Right lung (tissue), 2 donors: ENCODE measurements at regions not wholly inside any gene's neighbourhood (a gene's known extent, or its start where the extent isn't known, plus 50 kb on each side); places are given as distances from the start of the nearest gene placed in this dataset.
A peak's percentile ranks its signal among the peaks of the same experiment; 100 is the strongest.

ENCODE experiments used
- DNase-seq, 2 donors: peaks; one replicate each; pipeline ENCODE4 v3.0.0-alpha.2; 2013

GRCh38 chr4:147360301-147360700 is 120.6 kb upstream of the EDNRA start:
- DNase-seq, result no peak

- DNase-seq, result peak; percentile 52 to 54
Observed at GRCh38 chr4:147361726-147362125, 119.2 kb upstream of the EDNRA start.

- peak; percentile 89 to 92 for DNase-seq
Observed at GRCh38 chr4:147362938-147363337, 118.0 kb upstream of the EDNRA start.

- DNase-seq, result no peak
Observed at GRCh38 chr4:147363514-147363913, 117.4 kb upstream of the EDNRA start.

- no peak for DNase-seq
Observed at GRCh38 chr4:147365396-147365795, 115.5 kb upstream of the EDNRA start.

- DNase-seq, result no peak
Observed at GRCh38 chr4:147366164-147366563, 114.7 kb upstream of the EDNRA start.

- no peak for DNase-seq
Observed at GRCh38 chr4:147367891-147368290, 113.0 kb upstream of the EDNRA start.

- no peak for DNase-seq
Observed at GRCh38 chr4:147368948-147369347, 111.9 kb upstream of the EDNRA start.

GRCh38 chr4:147370473-147370872 is 110.4 kb upstream of the EDNRA start:
- DNase-seq, result no peak

- DNase-seq, result no peak
Observed at GRCh38 chr4:147370881-147371280, 110.0 kb upstream of the EDNRA start.

- no peak for DNase-seq
Observed at GRCh38 chr4:147371661-147372060, 109.2 kb upstream of the EDNRA start.

- DNase-seq, result no peak
Observed at GRCh38 chr4:147378780-147379179, 102.1 kb upstream of the EDNRA start.

- DNase-seq, result no peak
Observed at GRCh38 chr4:147381749-147382148, 99.1 kb upstream of the EDNRA start.

GRCh38 chr4:147388018-147388417 is 92.9 kb upstream of the EDNRA start:
- no peak for DNase-seq

GRCh38 chr4:147396105-147396504 is 84.8 kb upstream of the EDNRA start:
- DNase-seq, result no peak

GRCh38 chr4:147398556-147398955 is 82.3 kb upstream of the EDNRA start:
- DNase-seq, result no peak

GRCh38 chr4:147400721-147401120 is 80.2 kb upstream of the EDNRA start:
- peak; percentile 17 to 30 for DNase-seq

GRCh38 chr4:147401221-147401620 is 79.7 kb upstream of the EDNRA start:
- no peak for DNase-seq

GRCh38 chr4:147407261-147408045 is 73.4 kb upstream of the EDNRA start:
- no peak for DNase-seq

GRCh38 chr4:147408189-147408588 is 72.7 kb upstream of the EDNRA start:
- no peak for DNase-seq

- no peak for DNase-seq
Observed at GRCh38 chr4:147409350-147409749, 71.5 kb upstream of the EDNRA start.

GRCh38 chr4:147418226-147418625 is 62.7 kb upstream of the EDNRA start:
- no peak for DNase-seq

- no peak for DNase-seq
Observed at GRCh38 chr4:147421456-147421855, 59.4 kb upstream of the EDNRA start.

- no peak for DNase-seq
Observed at GRCh38 chr4:147423229-147423628, 57.7 kb upstream of the EDNRA start.
